Right lobe of liver (tissue), 4 donors: ENCODE measurements at regions not wholly inside any gene's neighbourhood (a gene's known extent, or its start where the extent isn't known, plus 50 kb on each side); places are given as distances from the start of the nearest gene placed in this dataset.

ENCODE experiments used
- POLR2A ChIP-seq: fragments of 450-650 bp; IDR thresholded peaks from one replicate; pipeline ENCODE4 v1.6.1; 2017; ENCODE audit warnings: antibody characterized with exemption, mild to moderate bottlenecking
- TF ChIP-seq, protein P1 (sequence below), 4 donors: fragments of 200-600 bp in 3 of 4; fragments of 450-650 bp in 1 of 4; IDR thresholded peaks; one replicate each; pipeline versions ENCODE4 v1.5.1 to v1.8.0; 2016 to 2022; ENCODE audit warnings: antibody characterized with exemption in 4 of 4, mild to moderate bottlenecking in 2 of 4
- donor health status: DM: no; HTN: no; CAD: no.
- donor health status: DM: no; HTN: no; CAD: no.
- donor health status: DM: no; HTN: yes; CAD: no.

DNA sequence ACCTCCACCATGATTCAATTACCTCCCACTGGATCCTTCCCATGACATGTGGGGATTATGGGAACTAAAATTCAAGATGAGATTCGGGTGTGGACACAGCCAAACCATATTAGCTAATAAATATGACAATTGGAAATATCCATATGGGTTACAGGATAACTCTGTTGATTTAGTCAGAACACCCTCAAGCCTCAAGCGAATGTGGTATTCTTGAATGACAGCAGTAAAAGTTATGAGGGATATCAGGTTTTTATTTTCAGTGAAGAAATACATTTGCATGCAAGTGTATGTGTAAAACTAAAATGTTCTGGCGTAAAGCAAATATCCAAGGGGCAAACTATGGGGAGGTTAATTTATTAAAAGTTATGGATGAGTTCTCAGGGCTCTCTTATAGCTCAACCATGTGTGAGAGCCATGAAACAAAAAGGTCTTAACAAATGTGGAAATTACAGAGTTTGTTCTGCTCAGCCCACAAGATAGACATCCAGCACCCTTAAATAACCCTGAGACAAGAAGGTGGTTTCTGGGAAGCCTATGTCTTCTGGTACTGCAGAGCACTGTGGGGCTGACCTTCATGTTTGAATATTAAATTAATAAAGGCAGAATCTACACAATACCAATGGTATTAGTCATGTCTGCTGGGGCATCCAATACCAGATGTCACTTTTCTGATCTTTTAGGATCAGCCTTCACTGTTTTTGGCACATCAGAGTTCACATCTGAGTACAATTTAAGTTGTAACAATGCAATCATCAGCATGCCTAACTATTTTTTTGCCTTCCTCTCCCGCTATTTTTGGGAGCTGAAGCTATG lies 370.5 kb upstream of the RSPO3 start:
- TF ChIP-seq, protein P1, sequence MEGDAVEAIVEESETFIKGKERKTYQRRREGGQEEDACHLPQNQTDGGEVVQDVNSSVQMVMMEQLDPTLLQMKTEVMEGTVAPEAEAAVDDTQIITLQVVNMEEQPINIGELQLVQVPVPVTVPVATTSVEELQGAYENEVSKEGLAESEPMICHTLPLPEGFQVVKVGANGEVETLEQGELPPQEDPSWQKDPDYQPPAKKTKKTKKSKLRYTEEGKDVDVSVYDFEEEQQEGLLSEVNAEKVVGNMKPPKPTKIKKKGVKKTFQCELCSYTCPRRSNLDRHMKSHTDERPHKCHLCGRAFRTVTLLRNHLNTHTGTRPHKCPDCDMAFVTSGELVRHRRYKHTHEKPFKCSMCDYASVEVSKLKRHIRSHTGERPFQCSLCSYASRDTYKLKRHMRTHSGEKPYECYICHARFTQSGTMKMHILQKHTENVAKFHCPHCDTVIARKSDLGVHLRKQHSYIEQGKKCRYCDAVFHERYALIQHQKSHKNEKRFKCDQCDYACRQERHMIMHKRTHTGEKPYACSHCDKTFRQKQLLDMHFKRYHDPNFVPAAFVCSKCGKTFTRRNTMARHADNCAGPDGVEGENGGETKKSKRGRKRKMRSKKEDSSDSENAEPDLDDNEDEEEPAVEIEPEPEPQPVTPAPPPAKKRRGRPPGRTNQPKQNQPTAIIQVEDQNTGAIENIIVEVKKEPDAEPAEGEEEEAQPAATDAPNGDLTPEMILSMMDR (IDR thresholded peaks at IDR 0.05) = no peak
- no peak for TF ChIP-seq POLR2A
